SK-N-SH (cell line): ENCODE measurements at regions not wholly inside any gene's neighbourhood (a gene's known extent, or its start where the extent isn't known, plus 50 kb on each side); places are given as distances from the start of the nearest gene placed in this dataset.

ENCODE experiments used
- CTCF ChIP-seq: fragments of 200-600 bp; sonication (generic); IDR thresholded peaks from 2 replicates; pipeline ENCODE4 v1.6.1; 2017; ENCODE audit warnings: antibody characterized with exemption, mild to moderate bottlenecking, moderate library complexity
- EP300 ChIP-seq, 2 experiments: IDR thresholded peaks; 2 replicates each; pipeline versions ENCODE4 v1.4.0 to v1.6.1; 2012; ENCODE audit warnings: borderline replicate concordance in 1 of 2, low read depth in 1 of 2, low read length in 1 of 2
- JUND ChIP-seq: IDR thresholded peaks from 2 replicates; pipeline ENCODE4 v1.4.0; 2012
- PBX3 ChIP-seq: IDR thresholded peaks from 2 replicates; pipeline ENCODE4; 2012
- TAF1 ChIP-seq: IDR thresholded peaks from 2 replicates; pipeline ENCODE4 v1.6.1; 2012; ENCODE audit warnings: low read depth, mild to moderate bottlenecking, low read length, moderate library complexity, borderline replicate concordance

- TF ChIP-seq JUND (no peak), TAF1 (no peak), CTCF (no peak), EP300 (IDR thresholded peaks at IDR 0.05; ENCODE audit: borderline replicate concordance in 1 of 2, low read depth in 1 of 2, low read length in 1 of 2) (no peak), PBX3 (no peak)
Measured at GRCh38 chr20:62578294-62578897, 63.9 kb upstream of the SLCO4A1 start.
